GM12891 (cell line): ENCODE measurements at regions not wholly inside any gene's neighbourhood (a gene's known extent, or its start where the extent isn't known, plus 50 kb on each side); places are given as distances from the start of the nearest gene placed in this dataset.

Experiments
- DNase-seq: peaks from one replicate; pipeline ENCODE4 v3.0.0; 2011; ENCODE audit warnings: low spot score; ENCODE audit not compliant: insufficient read length
- FAIRE-seq: peaks from 2 replicates; lab custom pipeline; 2011; peaks lifted over from hg19 to GRCh38; lab: Jason Lieb, UNC
- PAX5 ChIP-seq: IDR thresholded peaks from 2 replicates; pipeline ENCODE4 v1.6.1; 2011; ENCODE audit warnings: low read length, moderate library complexity, mild to moderate bottlenecking; ENCODE audit not compliant: insufficient read depth, severe bottlenecking
- POLR2A ChIP-seq: IDR thresholded peaks from 2 replicates; pipeline ENCODE4 v1.6.1; 2011; ENCODE audit warnings: low read depth, low read length, control low read depth
- POLR2AphosphoS5 ChIP-seq: IDR thresholded peaks from 2 replicates; pipeline ENCODE4 v1.6.1; 2011; ENCODE audit warnings: low read depth, low read length, control low read depth
- POU2F2 ChIP-seq: IDR thresholded peaks from 2 replicates; pipeline ENCODE4 v1.6.1; 2011; ENCODE audit warnings: low read depth, mild to moderate bottlenecking, control low read depth, low read length, moderate library complexity
- SPI1 ChIP-seq: IDR thresholded peaks from 2 replicates; pipeline ENCODE4 v1.6.1; 2011; ENCODE audit warnings: low read depth, low read length, control low read depth
- TAF1 ChIP-seq: IDR thresholded peaks from 2 replicates; pipeline ENCODE4 v1.6.1; 2011; ENCODE audit warnings: low read depth, low read length, control low read depth

- DNase-seq (no peak), FAIRE-seq (no peak)
- TF ChIP-seq PAX5 (no peak), POLR2A (no peak)
Measured at GRCh38 chr9:135023088-135023785, 64.2 kb upstream of the OLFM1 start.

- no peak for TF ChIP-seq TAF1
- no peak for TF ChIP-seq POLR2A
- TF ChIP-seq SPI1, result no peak
- TF ChIP-seq POLR2AphosphoS5, result no peak
- no peak for TF ChIP-seq PAX5
- no peak for TF ChIP-seq POU2F2
- DNase-seq (no peak), FAIRE-seq (no peak)
Measured at GRCh38 chr9:135023786-135024405, 63.6 kb upstream of the OLFM1 start.

- TF ChIP-seq POLR2A, result no peak
- TF ChIP-seq PAX5, result no peak
- no peak for TF ChIP-seq POU2F2
- TF ChIP-seq POLR2AphosphoS5, result no peak
- no peak for TF ChIP-seq TAF1
- TF ChIP-seq SPI1, result no peak
- DNase-seq (no peak), FAIRE-seq (no peak)
Measured at GRCh38 chr9:135029463-135029862, 58.0 kb upstream of the OLFM1 start.

- FAIRE-seq (no peak), DNase-seq (no peak)
- TF ChIP-seq TAF1, result no peak
- no peak for TF ChIP-seq POLR2A
- TF ChIP-seq POLR2AphosphoS5, result no peak
- TF ChIP-seq POU2F2, result no peak
- no peak for TF ChIP-seq PAX5
- TF ChIP-seq SPI1, result no peak
Measured at GRCh38 chr9:135029871-135030565, 57.5 kb upstream of the OLFM1 start.

GRCh38 chr9:135030566-135031226 lies 56.8 kb upstream of the OLFM1 start:
- no peak for DNase-seq
- TF ChIP-seq TAF1 (no peak), POLR2AphosphoS5 (no peak), POLR2A (no peak), PAX5 (no peak), SPI1 (no peak), POU2F2 (no peak)

GRCh38 chr9:135032041-135032835 lies 55.2 kb upstream of the OLFM1 start:
- TF ChIP-seq SPI1 (no peak), POLR2A (no peak), TAF1 (no peak), POU2F2 (no peak), PAX5 (no peak), POLR2AphosphoS5 (no peak)
- FAIRE-seq (no peak), DNase-seq (no peak)

More at GRCh38 chr9:135030566-135031226, 56.8 kb upstream of the OLFM1 start:
- no peak for FAIRE-seq

GRCh38 chr9:135032868-135033460 lies 54.5 kb upstream of the OLFM1 start:
- FAIRE-seq (no peak), DNase-seq (no peak)
- TF ChIP-seq POLR2AphosphoS5 (no peak), TAF1 (no peak), POLR2A (no peak), SPI1 (no peak), POU2F2 (no peak), PAX5 (no peak)

- TF ChIP-seq POLR2A (no peak), PAX5 (no peak), POLR2AphosphoS5 (no peak), SPI1 (no peak), TAF1 (no peak), POU2F2 (no peak)
- DNase-seq (no peak), FAIRE-seq (no peak)
Measured at GRCh38 chr9:135033487-135033886, 54.0 kb upstream of the OLFM1 start.
